B cell (primary cell): ENCODE measurements at regions not wholly inside any gene's neighbourhood (a gene's known extent, or its start where the extent isn't known, plus 50 kb on each side); places are given as distances from the start of the nearest gene placed in this dataset.

Source experiments
- CTCF ChIP-seq: fragments of 200-600 bp; IDR thresholded peaks from one replicate; pipeline ENCODE4 v1.8.0; 2022; ENCODE audit warnings: antibody characterized with exemption, mild to moderate bottlenecking
- EZH2 ChIP-seq: IDR thresholded peaks from 2 replicates; pipeline ENCODE4 v1.6.1; 2012; ENCODE audit warnings: borderline replicate concordance, low read depth, mild to moderate bottlenecking, moderate library complexity, low read length; ENCODE audit not compliant: insufficient read depth, poor library complexity, severe bottlenecking

GRCh38 chr18:67260841-67261240 is 255.7 kb downstream of the DSEL start:
- TF ChIP-seq CTCF (no peak), EZH2 (no peak)
